GM12873 (cell line): ENCODE measurements at regions not wholly inside any gene's neighbourhood (a gene's known extent, or its start where the extent isn't known, plus 50 kb on each side); places are given as distances from the start of the nearest gene placed in this dataset.

ENCODE experiments used
- TF ChIP-seq, protein P1 (sequence below): IDR thresholded peaks from 2 replicates; pipeline ENCODE4 v1.5.1; 2012; ENCODE audit warnings: low read depth, mild to moderate bottlenecking, moderate library complexity, low read length, control low read depth; ENCODE audit not compliant: insufficient read depth; ENCODE audit errors: missing control alignments

DNA sequence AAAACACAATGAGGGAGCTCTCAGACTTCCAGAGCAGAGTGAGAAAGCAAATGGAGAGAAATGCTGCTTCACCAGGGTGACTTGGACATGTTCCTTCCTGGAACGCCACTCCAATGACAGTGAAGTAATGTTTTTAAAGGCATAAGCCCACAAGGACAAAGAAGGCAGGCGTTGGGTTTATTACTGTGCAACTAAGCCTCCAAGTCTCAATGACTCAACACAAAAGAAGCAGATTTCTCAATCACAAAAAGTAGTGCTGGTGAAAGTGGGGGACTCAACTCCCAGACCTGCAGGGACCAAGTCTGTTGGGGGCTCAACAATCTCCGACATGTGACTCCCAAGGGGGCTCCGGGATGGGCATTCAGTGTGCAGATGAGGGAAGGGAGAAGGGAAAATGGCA is 505.2 kb downstream of the BCL11B start:
- TF ChIP-seq, protein P1, sequence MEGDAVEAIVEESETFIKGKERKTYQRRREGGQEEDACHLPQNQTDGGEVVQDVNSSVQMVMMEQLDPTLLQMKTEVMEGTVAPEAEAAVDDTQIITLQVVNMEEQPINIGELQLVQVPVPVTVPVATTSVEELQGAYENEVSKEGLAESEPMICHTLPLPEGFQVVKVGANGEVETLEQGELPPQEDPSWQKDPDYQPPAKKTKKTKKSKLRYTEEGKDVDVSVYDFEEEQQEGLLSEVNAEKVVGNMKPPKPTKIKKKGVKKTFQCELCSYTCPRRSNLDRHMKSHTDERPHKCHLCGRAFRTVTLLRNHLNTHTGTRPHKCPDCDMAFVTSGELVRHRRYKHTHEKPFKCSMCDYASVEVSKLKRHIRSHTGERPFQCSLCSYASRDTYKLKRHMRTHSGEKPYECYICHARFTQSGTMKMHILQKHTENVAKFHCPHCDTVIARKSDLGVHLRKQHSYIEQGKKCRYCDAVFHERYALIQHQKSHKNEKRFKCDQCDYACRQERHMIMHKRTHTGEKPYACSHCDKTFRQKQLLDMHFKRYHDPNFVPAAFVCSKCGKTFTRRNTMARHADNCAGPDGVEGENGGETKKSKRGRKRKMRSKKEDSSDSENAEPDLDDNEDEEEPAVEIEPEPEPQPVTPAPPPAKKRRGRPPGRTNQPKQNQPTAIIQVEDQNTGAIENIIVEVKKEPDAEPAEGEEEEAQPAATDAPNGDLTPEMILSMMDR: no peak

DNA sequence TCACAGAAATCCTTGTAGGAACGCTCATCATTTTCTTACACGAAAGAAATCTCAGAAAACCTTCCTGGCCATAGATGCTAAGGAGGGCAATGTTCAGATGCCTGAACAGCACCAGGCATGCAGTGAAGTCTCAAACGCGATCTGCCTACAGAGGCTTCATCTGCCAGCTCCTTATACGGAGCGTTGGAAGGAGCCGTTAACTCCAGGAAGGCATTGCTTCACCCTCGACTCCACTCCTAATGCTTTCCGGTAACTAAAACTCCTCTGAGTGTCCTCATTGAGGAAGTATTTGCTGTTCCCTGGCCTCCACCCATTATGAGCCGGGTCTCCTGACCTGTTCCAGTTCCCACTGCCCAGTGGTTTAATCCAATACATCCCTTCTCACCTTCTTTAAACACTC is 502.7 kb downstream of the BCL11B start:
- TF ChIP-seq, protein P1: no peak

DNA sequence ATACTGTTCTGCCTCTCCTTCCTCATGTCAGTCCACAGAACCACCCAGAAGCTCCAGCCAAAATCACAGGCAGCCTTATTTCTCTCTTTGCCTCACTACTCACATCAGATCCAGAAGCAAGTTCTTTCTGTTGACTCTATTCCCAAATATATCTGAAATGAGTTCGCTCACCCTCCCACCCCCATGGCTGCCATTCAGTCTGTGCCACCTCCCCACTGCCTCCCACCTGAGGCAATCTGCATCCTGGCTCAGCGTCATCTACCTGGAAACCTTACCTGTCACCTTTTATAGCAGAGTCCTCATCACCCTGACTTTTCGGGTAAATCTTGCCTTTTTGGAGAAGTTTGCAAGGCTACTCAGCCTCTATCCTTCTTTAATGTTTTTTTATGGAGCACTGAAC is 501.8 kb downstream of the BCL11B start:
- TF ChIP-seq, protein P1: no peak

DNA sequence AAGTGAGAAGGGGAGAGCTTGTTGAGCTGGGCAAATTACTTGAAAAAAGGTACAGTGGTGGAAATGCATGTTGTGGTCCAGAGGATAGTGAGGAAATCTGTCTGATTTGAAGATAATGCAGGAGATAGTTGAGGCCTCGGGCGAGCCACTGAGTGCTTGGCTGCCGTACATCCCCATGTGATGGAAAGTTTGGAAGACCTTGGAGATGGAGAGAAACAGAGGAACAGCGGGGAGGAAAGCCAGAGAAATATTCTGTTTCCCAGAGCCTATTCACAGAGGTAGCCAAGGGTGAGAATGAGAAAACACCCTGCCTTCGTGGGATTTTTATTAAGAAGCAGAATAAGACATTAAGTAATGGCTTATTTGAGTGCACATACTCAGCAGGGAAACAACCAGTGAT is 498.2 kb downstream of the BCL11B start:
- TF ChIP-seq, protein P1: no peak

DNA sequence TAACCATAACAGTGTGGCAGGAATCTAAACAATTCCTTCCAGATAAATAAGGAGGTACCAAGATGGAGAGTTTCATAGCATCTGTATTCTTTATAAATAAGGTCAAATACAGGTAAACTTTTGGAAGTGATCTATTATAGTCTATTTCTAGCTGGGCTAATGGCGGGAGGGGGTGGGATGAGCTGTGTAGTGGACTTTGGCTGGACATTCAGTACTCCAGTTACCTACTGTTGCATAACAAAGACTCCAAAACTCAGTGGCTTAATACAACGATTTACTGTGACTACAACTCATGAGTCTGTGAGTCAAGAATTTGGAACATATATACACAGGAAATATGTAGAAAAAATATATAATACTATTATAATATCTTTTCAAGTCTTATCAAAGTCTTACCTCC is 496.1 kb downstream of the BCL11B start:
- TF ChIP-seq, protein P1: no peak

DNA sequence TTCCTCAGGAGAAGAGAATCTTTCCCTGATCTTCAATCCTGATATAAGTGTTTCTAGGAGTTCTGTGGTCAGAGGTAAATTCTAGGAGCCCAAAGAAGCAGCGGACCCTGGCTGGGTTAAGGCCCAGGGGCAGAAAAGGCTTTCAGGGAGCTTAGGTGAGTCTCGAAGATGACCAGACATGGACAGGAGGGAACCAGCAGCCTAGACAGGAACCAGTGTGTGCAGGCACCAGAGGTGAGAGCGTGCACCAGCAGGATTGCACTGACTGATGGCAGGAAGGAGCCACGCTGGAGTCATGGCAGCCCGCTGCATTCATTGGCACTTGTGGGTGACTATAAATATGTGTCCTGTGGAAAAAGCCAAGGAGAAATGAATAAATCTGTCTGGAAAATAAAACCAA is 489.9 kb downstream of the BCL11B start:
- TF ChIP-seq, protein P1: no peak

DNA sequence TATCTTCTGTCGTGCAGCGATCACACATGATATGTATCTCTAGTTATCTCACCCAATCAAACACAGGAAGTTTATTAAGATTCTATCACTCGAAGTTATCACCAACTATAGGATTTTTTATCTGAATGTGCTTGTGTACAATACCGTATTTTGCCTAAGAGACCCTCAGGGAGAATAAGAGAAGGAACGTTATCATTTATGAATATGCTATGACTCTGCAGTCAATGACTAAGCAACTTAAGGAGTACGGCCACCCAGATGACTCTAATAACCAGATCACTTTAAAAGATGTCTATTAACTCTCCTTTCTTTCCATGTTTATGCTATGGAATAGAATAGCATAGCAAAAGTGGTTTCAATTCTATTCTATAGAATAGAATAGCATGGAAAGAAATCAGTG is 486.4 kb downstream of the BCL11B start:
- TF ChIP-seq, protein P1: no peak
